HCT116 (cell line): ENCODE measurements at regions not wholly inside any gene's neighbourhood (a gene's known extent, or its start where the extent isn't known, plus 50 kb on each side); places are given as distances from the start of the nearest gene placed in this dataset.

Experiments used
- ATAC-seq: fragments of 200-7000 bp; cut with Tn5 transposase; 2 replicates; pipeline ENCODE4 v1.9.1; 2020; ENCODE audit warnings: mild to moderate bottlenecking, moderate library complexity
- BruUV-seq: library from RNA; stranded (reverse); fragments of 400-500 nt; replicated peaks from 2 replicates; lab custom pipeline; 2021; lab: Mats Ljungman, UMichigan
- CTCF ChIA-PET: fragments of 300-600 bp; sonication (Branson Sonifier 250); formaldehyde crosslinking; loops from one replicate; lab custom pipeline; 2021; ENCODE audit warnings: antibody characterized with exemption; lab: Charles Lee
- POLR2A ChIA-PET: fragments of 300-600, 350-600 bp; sonication (Branson Sonifier 250); formaldehyde crosslinking; loops from one replicate; lab custom pipeline; 2021; ENCODE audit warnings: antibody characterized with exemption; lab: Charles Lee
- RAD21 ChIA-PET, 2 experiments: fragments of 300-600 bp; sonication (Branson Sonifier 250); formaldehyde crosslinking; loops; one replicate each; lab custom pipeline; 2023; ENCODE audit warnings: low total read pairs in 2 of 2; ENCODE audit not compliant: uncharacterized antibody in 2 of 2, unreplicated experiment in 2 of 2, low non-redundant PET in 1 of 2; lab: Charles Lee
- DNase-seq: peaks from one replicate; pipeline ENCODE4 v3.0.0-alpha.2; 2010; ENCODE audit warnings: low read depth, low spot score
- H2AFZ ChIP-seq: fragments of 200-600 bp; shearing (Covaris generic), sonication (generic); 2 replicates; pipeline ENCODE4 v1.6.1; 2017; ENCODE audit warnings: low read depth, mixed run types, mixed read lengths, antibody characterized with exemption, low read length; ENCODE audit not compliant: poor library complexity, severe bottlenecking
- H3K27ac ChIP-seq: 2 replicates; pipeline ENCODE4 v1.5.1; 2012; ENCODE audit warnings: low read depth, low read length
- H3K27me3 ChIP-seq: fragments of 200-600 bp; sonication (generic); 2 replicates; pipeline ENCODE4 v1.6.1; 2016; ENCODE audit warnings: mixed run types, low read length, mixed read lengths; ENCODE audit not compliant: insufficient read depth
- H3K36me3 ChIP-seq, 2 experiments: fragments of 200-500 bp in 1 of 2; fragments of 200-600 bp in 1 of 2; sonication (Bioruptor generic) in 1 of 2; sonication (generic) in 1 of 2; 2 replicates each; pipeline versions ENCODE4 v1.5.1 to v1.6.1; 2014 to 2016; ENCODE audit warnings: low read length in 2 of 2, inconsistent platforms in 1 of 2, mixed read lengths in 1 of 2, mixed run types in 1 of 2; ENCODE audit not compliant: insufficient read depth in 2 of 2, control insufficient read depth in 1 of 2
- H3K4me1 ChIP-seq, 2 experiments: fragments of 200-600 bp in 1 of 2; sonication (generic) in 1 of 2; 2 replicates each; pipeline versions ENCODE4 v1.5.1 to v1.6.1; 2012 to 2017; ENCODE audit warnings: low read length in 2 of 2, inconsistent platforms in 1 of 2, mild to moderate bottlenecking in 1 of 2, mixed read lengths in 1 of 2, mixed run types in 1 of 2, moderate library complexity in 1 of 2; ENCODE audit not compliant: insufficient read depth in 2 of 2, control insufficient read depth in 1 of 2
- H3K4me2 ChIP-seq: fragments of 200-600 bp; sonication (generic); 2 replicates; pipeline ENCODE4 v1.6.1; 2017; ENCODE audit warnings: mixed run types, low read length, mixed read lengths
- H3K4me3 ChIP-seq, 2 experiments: fragments of 200-600 bp in 1 of 2; sonication (generic) in 1 of 2; replicated peaks in 1 of 2; 2 replicates each; pipeline ENCODE4 v1.5.1; 2011 to 2016; ENCODE audit warnings: low read length in 2 of 2, control low read depth in 1 of 2, low read depth in 1 of 2, mild to moderate bottlenecking in 1 of 2, mixed read lengths in 1 of 2, mixed run types in 1 of 2
- H3K79me2 ChIP-seq: fragments of 200-600 bp; sonication (generic); 2 replicates; pipeline ENCODE4 v1.6.1; 2017; ENCODE audit warnings: mild to moderate bottlenecking, mixed run types, low read length, moderate library complexity, mixed read lengths; ENCODE audit not compliant: insufficient read depth
- H3K9ac ChIP-seq: fragments of 200-600 bp; sonication (generic); 2 replicates; pipeline ENCODE4 v1.6.1; 2016; ENCODE audit warnings: low read length, mixed read lengths
- H3K9me2 ChIP-seq: fragments of 200-600 bp; sonication (generic), shearing (Covaris generic); 2 replicates; pipeline ENCODE4 v1.6.1; 2017; ENCODE audit warnings: mixed run types, mild to moderate bottlenecking, moderate library complexity; ENCODE audit not compliant: insufficient read depth
- H3K9me3 ChIP-seq, 2 experiments: fragments of 200-500 bp in 1 of 2; fragments of 200-600 bp in 1 of 2; sonication (Bioruptor generic) in 1 of 2; sonication (generic) in 1 of 2; 2 replicates each; pipeline ENCODE4 v1.6.1; 2014 to 2017; ENCODE audit warnings: low read length in 2 of 2, mixed read lengths in 2 of 2, inconsistent platforms in 1 of 2, low read depth in 1 of 2, mild to moderate bottlenecking in 1 of 2, mixed run types in 1 of 2, moderate library complexity in 1 of 2; ENCODE audit not compliant: control insufficient read depth in 1 of 2, insufficient read depth in 1 of 2
- H4K20me1 ChIP-seq: fragments of 200-600 bp; sonication (generic), shearing (Covaris generic); 2 replicates; pipeline ENCODE4 v1.6.1; 2017; ENCODE audit warnings: mixed run types, mild to moderate bottlenecking, moderate library complexity; ENCODE audit not compliant: insufficient read depth
- ATF3 ChIP-seq: IDR thresholded peaks from 2 replicates; pipeline ENCODE4 v1.6.1; 2012
- CBX3 ChIP-seq: IDR thresholded peaks from 2 replicates; pipeline ENCODE4 v1.6.1; 2012; ENCODE audit warnings: low read depth
- CEBPB ChIP-seq: IDR thresholded peaks from 2 replicates; pipeline ENCODE4 v1.6.1; 2012; ENCODE audit warnings: low read depth
- EGR1 ChIP-seq: IDR thresholded peaks from 2 replicates; pipeline ENCODE4 v1.6.1; 2012; ENCODE audit warnings: low read depth
- ELF1 ChIP-seq: IDR thresholded peaks from 2 replicates; pipeline ENCODE4 v1.6.1; 2012; ENCODE audit warnings: low read depth, borderline replicate concordance
- EZH2 ChIP-seq: fragments of 200-600 bp; sonication (generic); IDR thresholded peaks from 2 replicates; pipeline ENCODE4 v1.6.1; 2017; ENCODE audit warnings: antibody characterized with exemption, mixed run types
- EZH2phosphoT487 ChIP-seq: fragments of 200-600 bp; IDR thresholded peaks from 2 replicates; pipeline ENCODE4 v1.6.1; 2018; ENCODE audit warnings: antibody characterized with exemption, borderline replicate concordance
- FOSL1 ChIP-seq: IDR thresholded peaks from 2 replicates; pipeline ENCODE4 v1.6.1; 2012; ENCODE audit warnings: low read depth
- JUND ChIP-seq: IDR thresholded peaks from 2 replicates; pipeline ENCODE4 v1.6.1; 2012
- POLR2AphosphoS5 ChIP-seq: IDR thresholded peaks from 2 replicates; pipeline ENCODE4 v1.6.1; 2011; ENCODE audit warnings: mild to moderate bottlenecking, low read depth, low read length, moderate library complexity
- RAD21 ChIP-seq: IDR thresholded peaks from 2 replicates; pipeline ENCODE4 v1.6.1; 2012; ENCODE audit warnings: low read depth, mild to moderate bottlenecking
- REST ChIP-seq: IDR thresholded peaks from 2 replicates; pipeline ENCODE4 v1.6.1; 2012; ENCODE audit warnings: low read depth
- SP1 ChIP-seq: IDR thresholded peaks from 2 replicates; pipeline ENCODE4 v1.6.1; 2012; ENCODE audit warnings: low read depth
- TCF7L2 ChIP-seq: IDR thresholded peaks from 2 replicates; pipeline ENCODE4 v1.7.0; 2011; ENCODE audit warnings: borderline replicate concordance, inconsistent platforms; ENCODE audit not compliant: insufficient read depth, insufficient read length; ENCODE audit errors: extremely low read depth
- ZFX ChIP-seq: fragments of 450-650 bp; IDR thresholded peaks from 2 replicates; pipeline ENCODE4 v1.6.1; 2017
- intact Hi-C: fragments of 100-400 bp; cut with micrococcal nuclease; formaldehyde crosslinking; loops from 2 replicates; pipeline ENCODE4 v1.10.0; 2022
- TF ChIP-seq, protein P1 (sequence below): IDR thresholded peaks from 2 replicates; pipeline ENCODE4 v1.6.1; 2011; ENCODE audit warnings: mild to moderate bottlenecking, low read length, moderate library complexity; ENCODE audit not compliant: insufficient replicate concordance; ENCODE audit errors: extremely low read depth
- TF ChIP-seq, protein P2 (sequence below): IDR thresholded peaks from 2 replicates; pipeline ENCODE4 v1.6.1; 2012

- H3K4me2 ChIP-seq: no peak overlapping the region
- H2AFZ ChIP-seq: no peak overlapping the region
- no peak overlapping the region for H3K9ac ChIP-seq
- H3K9me2 ChIP-seq: no peaks in the 10 kb centered on the region
- RAD21 ChIA-PET: no interaction called here
- BruUV-seq: no TSS peak
- H3K27me3 ChIP-seq: no peaks in the 10 kb centered on the region
- no peak for TF ChIP-seq FOSL1
- TF ChIP-seq EZH2: no peak
- TF ChIP-seq, protein P1, sequence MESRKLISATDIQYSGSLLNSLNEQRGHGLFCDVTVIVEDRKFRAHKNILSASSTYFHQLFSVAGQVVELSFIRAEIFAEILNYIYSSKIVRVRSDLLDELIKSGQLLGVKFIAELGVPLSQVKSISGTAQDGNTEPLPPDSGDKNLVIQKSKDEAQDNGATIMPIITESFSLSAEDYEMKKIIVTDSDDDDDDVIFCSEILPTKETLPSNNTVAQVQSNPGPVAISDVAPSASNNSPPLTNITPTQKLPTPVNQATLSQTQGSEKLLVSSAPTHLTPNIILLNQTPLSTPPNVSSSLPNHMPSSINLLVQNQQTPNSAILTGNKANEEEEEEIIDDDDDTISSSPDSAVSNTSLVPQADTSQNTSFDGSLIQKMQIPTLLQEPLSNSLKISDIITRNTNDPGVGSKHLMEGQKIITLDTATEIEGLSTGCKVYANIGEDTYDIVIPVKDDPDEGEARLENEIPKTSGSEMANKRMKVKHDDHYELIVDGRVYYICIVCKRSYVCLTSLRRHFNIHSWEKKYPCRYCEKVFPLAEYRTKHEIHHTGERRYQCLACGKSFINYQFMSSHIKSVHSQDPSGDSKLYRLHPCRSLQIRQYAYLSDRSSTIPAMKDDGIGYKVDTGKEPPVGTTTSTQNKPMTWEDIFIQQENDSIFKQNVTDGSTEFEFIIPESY: no peak
- TF ChIP-seq, protein P2, sequence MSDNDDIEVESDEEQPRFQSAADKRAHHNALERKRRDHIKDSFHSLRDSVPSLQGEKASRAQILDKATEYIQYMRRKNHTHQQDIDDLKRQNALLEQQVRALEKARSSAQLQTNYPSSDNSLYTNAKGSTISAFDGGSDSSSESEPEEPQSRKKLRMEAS: no peak
- no peak for TF ChIP-seq ATF3
- no peak for TF ChIP-seq JUND
- TF ChIP-seq REST: no peak
- no peak for TF ChIP-seq CBX3
- TF ChIP-seq ELF1: no peak
- TF ChIP-seq EZH2phosphoT487: no peak
- no peak for TF ChIP-seq RAD21
- no peak for TF ChIP-seq POLR2AphosphoS5
- no peak for TF ChIP-seq EGR1
- no peak for TF ChIP-seq TCF7L2
- TF ChIP-seq CEBPB: no peak
- TF ChIP-seq SP1: no peak
- no peak for TF ChIP-seq ZFX
- H4K20me1 ChIP-seq: no peaks in the 10 kb centered on the region
- no peak overlapping the region for H3K27ac ChIP-seq
- POLR2A ChIA-PET: no interaction called here
- intact Hi-C loops: no loop called here
- ATAC-seq: no peak
- H3K9me3 ChIP-seq: no peaks in the 10 kb centered on the region
- no peaks in the 10 kb centered on the region for H3K4me1 ChIP-seq
- CTCF ChIA-PET: interaction anchor here (1.1 kb wide), 1 partner anchor 17 kb away, joined by 3 read pairs; no protein-coding TSS in a partner anchor
- no peak overlapping the region for H3K4me3 ChIP-seq
- H3K79me2 ChIP-seq: no peaks in the 10 kb centered on the region
- no peaks in the 10 kb centered on the region for H3K36me3 ChIP-seq
- DNase-seq: no peak
These were observed 128.9 kb upstream of the TMEM164 start for GRCh38 chrX:109873983-109874382.
